Prostate gland (tissue), 2 donors: ENCODE measurements at regions not wholly inside any gene's neighbourhood (a gene's known extent, or its start where the extent isn't known, plus 50 kb on each side); places are given as distances from the start of the nearest gene placed in this dataset.

Source experiments
- DNase-seq: peaks from one replicate; pipeline ENCODE4 v3.0.0-alpha.2; 2019; ENCODE audit warnings: low spot score
- H3K27ac ChIP-seq, 2 donors: fragments of 200-600 bp; sonication (generic); 2 replicates each; pipeline ENCODE4 v1.5.1; 2017 to 2019
- H3K27me3 ChIP-seq: fragments of 200-600 bp; sonication (generic); replicated peaks from 2 replicates; pipeline ENCODE4 v1.5.1; 2019; ENCODE audit not compliant: insufficient read depth
- H3K36me3 ChIP-seq, 2 donors: fragments of 200-600 bp; sonication (generic); 1 replicate in 1 of 2; 2 replicates in 1 of 2; pipeline versions ENCODE4 v1.5.1 to v1.8.1; 2017 to 2019
- H3K4me1 ChIP-seq: fragments of 200-600 bp; sonication (generic); replicated peaks from 2 replicates; pipeline ENCODE4 v1.5.1; 2019
- H3K4me3 ChIP-seq, 2 donors: fragments of 200-600 bp; sonication (generic); 2 replicates each; pipeline ENCODE4 v1.5.1; 2017 to 2019
- H3K9me3 ChIP-seq: fragments of 200-600 bp; sonication (generic); 2 replicates; pipeline ENCODE4 v1.5.1; 2017
- POLR2A ChIP-seq: fragments of 450-650 bp; IDR thresholded peaks from one replicate; pipeline ENCODE4 v1.6.1; 2016; ENCODE audit warnings: antibody characterized with exemption, mild to moderate bottlenecking
- POLR2AphosphoS5 ChIP-seq: sonication (generic); formaldehyde crosslinking; IDR thresholded peaks from one replicate; pipeline ENCODE4 v1.6.1; 2017; ENCODE audit warnings: antibody characterized with exemption
- WGBS: methylation state at CpG from one replicate; pipeline ENCODE4 v1.1.5; 2018; 5-methylcytosine and 5-hydroxymethylcytosine counted together
- intact Hi-C: fragments of 100-400 bp; cut with DNase I; formaldehyde crosslinking; loops from one replicate; pipeline ENCODE4 v1.14.2; 2022
- TF ChIP-seq, protein P1 (sequence below), 4 experiments: fragments of 200-600 bp in 2 of 4; fragments of 450-650 bp in 2 of 4; sonication (generic) in 2 of 4; IDR thresholded peaks; 1 replicate in 3 of 4; 2 replicates in 1 of 4; pipeline ENCODE4 v1.5.1; 2016 to 2019; ENCODE audit warnings: antibody characterized with exemption in 4 of 4, mild to moderate bottlenecking in 2 of 4, moderate library complexity in 2 of 4

DNA sequence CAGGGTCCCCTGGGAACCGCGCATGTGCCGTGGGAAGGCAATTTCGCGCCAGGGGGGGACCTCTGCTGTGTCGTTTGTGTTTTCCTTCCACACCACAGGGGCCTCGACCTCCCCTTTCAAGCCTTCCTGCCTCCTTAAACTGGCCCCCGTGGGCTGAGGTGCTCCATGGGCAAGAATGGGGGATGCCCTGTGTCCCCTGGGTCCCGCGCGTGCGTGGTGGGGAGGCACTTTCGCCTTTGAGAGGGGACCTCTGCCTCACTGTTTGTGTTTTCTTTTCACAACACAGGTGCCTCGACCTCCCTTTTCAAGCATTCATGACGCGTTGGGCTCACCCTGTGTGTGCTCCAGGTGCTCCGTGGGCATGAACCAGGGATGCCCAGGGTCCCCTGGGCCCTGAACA, 348.8 kb downstream of the ALG10 start:
- DNase-seq = no peak
- Histone ChIP-seq H3K27ac (no peak overlapping the region), H3K9me3 (no peaks in the 10 kb centered on the region), H3K27me3 (no peaks in the 10 kb centered on the region), H3K4me1 (no peaks in the 10 kb centered on the region), H3K4me3 (no peak overlapping the region), H3K36me3 (no peaks in the 10 kb centered on the region)
- intact Hi-C loops = no loop called here
- 51% methylated on average over 17 of the region's 17 CpGs for WGBS
- TF ChIP-seq POLR2AphosphoS5 = no peak

DNA sequence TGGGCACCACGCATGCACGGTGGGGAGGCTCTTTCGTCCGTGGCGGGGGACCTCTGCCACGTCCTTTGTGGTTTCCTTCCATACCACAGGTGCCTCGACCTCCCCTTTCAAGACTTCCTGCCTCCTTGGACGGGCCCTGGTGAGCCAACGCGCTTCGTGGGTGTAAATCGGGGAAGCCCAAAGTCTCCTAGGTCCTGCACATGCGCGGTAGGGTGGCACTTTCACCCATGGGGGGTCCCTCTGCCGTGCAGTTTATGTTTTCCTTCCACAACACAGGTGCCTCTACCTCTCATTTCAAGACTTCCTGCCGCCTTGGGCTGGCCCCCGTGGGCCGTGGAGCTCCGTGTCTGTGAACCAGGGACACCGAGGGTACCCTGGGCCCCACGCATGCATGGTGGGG, 349.7 kb downstream of the ALG10 start:
- H3K27ac ChIP-seq = no peak overlapping the region
- no peaks in the 10 kb centered on the region for H3K27me3 ChIP-seq
- H3K4me1 ChIP-seq = no peaks in the 10 kb centered on the region
- no peak for DNase-seq
- H3K4me3 ChIP-seq = no peak overlapping the region
- 55% methylated on average over 21 of the region's 21 CpGs for WGBS
- H3K9me3 ChIP-seq = no peaks in the 10 kb centered on the region
- no peaks in the 10 kb centered on the region for H3K36me3 ChIP-seq
- intact Hi-C loops = no loop called here
- TF ChIP-seq, protein P1, sequence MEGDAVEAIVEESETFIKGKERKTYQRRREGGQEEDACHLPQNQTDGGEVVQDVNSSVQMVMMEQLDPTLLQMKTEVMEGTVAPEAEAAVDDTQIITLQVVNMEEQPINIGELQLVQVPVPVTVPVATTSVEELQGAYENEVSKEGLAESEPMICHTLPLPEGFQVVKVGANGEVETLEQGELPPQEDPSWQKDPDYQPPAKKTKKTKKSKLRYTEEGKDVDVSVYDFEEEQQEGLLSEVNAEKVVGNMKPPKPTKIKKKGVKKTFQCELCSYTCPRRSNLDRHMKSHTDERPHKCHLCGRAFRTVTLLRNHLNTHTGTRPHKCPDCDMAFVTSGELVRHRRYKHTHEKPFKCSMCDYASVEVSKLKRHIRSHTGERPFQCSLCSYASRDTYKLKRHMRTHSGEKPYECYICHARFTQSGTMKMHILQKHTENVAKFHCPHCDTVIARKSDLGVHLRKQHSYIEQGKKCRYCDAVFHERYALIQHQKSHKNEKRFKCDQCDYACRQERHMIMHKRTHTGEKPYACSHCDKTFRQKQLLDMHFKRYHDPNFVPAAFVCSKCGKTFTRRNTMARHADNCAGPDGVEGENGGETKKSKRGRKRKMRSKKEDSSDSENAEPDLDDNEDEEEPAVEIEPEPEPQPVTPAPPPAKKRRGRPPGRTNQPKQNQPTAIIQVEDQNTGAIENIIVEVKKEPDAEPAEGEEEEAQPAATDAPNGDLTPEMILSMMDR (IDR thresholded peaks at IDR 0.05) = no peak
- TF ChIP-seq POLR2AphosphoS5 (no peak), POLR2A (no peak)

DNA sequence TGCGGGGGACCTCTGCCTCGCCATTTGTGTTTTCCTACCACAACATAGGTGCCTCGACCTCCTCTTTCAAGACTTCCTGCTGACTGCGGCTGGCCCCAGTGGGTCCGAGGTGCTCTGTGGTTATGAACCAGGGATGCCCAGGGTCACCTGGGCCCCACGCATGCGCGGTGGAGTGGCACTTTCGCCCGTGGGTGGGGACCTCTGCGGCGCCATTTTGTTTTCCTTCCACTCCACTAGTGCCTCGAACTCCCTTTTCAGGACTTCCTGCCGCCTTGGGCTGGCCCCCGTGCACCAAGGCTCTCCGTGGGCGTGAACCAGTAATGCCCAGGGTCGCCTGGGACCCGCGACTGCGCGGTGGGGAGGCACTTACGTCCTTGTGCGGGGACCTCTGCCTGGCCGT, 351.6 kb downstream of the ALG10 start:
- intact Hi-C loops = no loop called here
- no peak overlapping the region for H3K27ac ChIP-seq
- H3K4me3 ChIP-seq = no peak overlapping the region
- H3K9me3 ChIP-seq = no peaks in the 10 kb centered on the region
- no peak for TF ChIP-seq POLR2A
- TF ChIP-seq, protein P1 (IDR thresholded peaks at IDR 0.05) = no peak
- no peak for TF ChIP-seq POLR2AphosphoS5
- H3K4me1 ChIP-seq = no peaks in the 10 kb centered on the region
- no peaks in the 10 kb centered on the region for H3K27me3 ChIP-seq
- no peak for DNase-seq
- H3K36me3 ChIP-seq = no peaks in the 10 kb centered on the region
- 70% methylated on average over 25 of the region's 25 CpGs for WGBS

DNA sequence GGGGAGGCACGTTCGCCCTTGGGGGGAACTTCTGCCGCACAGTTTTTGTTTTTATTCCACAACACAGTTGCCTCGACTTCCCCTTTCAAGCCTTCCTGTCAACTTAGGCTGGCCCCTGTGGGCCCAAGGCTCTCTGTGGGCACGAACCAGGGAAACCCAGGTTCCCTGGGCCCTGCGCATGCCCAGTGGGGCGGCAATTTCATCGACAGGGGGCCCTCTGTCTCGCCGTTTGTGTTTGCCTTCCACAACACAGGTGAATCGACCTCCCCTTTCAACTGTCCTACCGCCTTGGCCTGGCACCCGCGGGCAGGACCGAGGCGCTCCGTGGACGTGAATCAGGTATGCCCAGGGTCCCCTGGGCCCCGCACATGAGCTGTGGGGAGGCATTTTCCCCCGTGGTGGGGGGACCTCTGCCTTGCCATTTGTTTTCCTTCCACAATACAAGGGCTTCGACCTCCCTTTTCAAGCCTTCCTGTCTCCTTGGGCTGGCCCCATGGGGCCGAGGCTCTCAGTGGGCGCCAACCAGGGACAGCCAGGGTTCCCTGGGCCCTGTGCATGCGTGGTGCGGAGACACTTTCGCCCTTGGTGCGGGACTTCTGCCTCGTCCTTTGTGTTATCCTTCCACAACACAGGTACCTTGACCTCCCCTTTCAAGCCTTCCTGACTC, 354.0 kb downstream of the ALG10 start:
- H3K4me3 ChIP-seq = no peak overlapping the region
- no peaks in the 10 kb centered on the region for H3K36me3 ChIP-seq
- 70% methylated on average over 28 of the region's 28 CpGs for WGBS
- intact Hi-C loops = no loop called here
- H3K27me3 ChIP-seq = no peaks in the 10 kb centered on the region
- no peak for DNase-seq
- no peaks in the 10 kb centered on the region for H3K4me1 ChIP-seq
- no peak overlapping the region for H3K27ac ChIP-seq
- TF ChIP-seq POLR2AphosphoS5 (no peak), POLR2A (no peak)
- TF ChIP-seq, protein P1 (IDR thresholded peaks at IDR 0.05) = no peak
- H3K9me3 ChIP-seq = no peaks in the 10 kb centered on the region

DNA sequence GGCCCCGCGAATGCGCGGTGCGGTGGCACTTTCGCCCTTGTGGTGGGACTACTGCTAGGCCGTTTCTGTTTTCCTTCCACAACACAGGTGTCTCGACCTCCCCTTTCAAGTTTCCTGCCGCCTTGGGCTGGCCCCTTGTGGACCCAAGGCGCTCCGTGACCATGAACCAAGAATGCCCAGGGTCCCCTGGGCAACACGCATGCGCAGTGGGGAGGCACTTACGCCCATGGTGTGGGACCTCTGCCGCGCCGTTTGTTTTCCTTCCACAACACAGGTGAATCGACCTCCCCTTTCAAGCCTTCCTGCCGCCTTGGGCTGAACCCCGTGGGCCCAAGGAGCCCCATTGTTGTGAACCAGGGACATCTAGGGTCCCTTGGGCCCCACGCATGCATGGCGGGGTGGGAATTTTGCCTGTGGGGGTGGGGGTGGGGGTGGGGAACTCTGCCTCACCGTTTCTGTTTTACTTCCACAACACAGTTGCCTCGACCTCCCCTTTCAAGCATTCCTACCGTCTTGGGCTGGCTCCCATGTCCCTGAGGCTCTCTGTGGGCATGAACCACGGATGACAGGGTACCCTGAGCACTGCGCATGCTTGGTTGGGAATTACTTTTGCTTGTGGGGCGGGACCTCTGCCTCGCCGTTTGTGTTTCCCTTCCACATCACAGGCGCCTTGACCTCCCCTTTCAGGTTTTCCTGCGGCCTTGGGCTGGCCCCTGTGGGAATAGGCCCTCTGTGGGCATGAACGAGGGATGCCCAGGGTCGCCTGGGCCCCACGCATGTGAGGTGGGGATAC, 355.1 kb downstream of the ALG10 start:
- 64% methylated on average over 34 of the region's 35 CpGs for WGBS
- Histone ChIP-seq H3K4me3 (no peak overlapping the region), H3K4me1 (no peaks in the 10 kb centered on the region), H3K36me3 (no peaks in the 10 kb centered on the region), H3K9me3 (no peaks in the 10 kb centered on the region), H3K27ac (no peak overlapping the region), H3K27me3 (no peaks in the 10 kb centered on the region)
- DNase-seq = no peak
- no peak for TF ChIP-seq POLR2AphosphoS5
- TF ChIP-seq, protein P1 (IDR thresholded peaks at IDR 0.05) = no peak
- no peak for TF ChIP-seq POLR2A
- intact Hi-C loops = no loop called here
